ENCODE measurements at regions not wholly inside any gene's neighbourhood (a gene's known extent, or its start where the extent isn't known, plus 50 kb on each side); places are given as distances from the start of the nearest gene placed in this dataset.

DNA sequence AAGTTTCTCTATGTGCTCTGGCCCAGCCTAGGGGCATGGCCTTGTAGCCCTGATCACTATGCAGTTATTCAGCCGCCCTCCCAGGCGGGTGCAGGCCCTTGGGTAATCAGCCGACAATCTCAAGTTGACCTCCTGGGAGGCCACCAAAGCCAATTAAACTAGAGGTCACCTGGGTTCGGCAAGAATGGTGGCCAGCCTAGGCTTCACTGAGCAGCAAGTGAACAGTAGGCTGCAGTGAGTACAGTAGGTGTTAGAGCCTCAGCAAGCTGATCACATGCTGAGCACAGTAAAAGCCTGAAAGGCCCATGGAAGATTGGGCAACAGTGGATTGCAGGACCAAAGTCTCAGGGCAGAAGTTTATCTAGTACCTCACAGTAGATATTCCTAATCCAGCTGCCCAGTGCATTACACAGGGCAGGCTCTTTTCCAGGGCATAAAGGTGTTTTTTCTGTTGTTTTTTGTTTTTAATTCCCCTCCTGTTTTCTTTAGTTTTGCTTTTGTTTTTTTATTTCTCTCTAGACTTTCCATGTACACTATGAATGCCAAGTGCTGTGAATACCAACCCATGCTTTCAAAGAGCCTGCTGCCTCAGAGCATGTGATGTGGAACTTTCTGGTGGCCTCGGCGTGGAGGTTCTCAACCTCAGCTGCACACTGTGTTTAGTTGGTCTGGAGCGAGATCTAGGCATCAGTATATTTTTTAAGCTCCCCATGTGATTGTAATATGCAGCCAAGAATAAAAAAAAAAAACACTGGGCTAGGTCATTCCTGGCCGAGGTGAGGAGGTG, 55.9 kb upstream of the ATL2 start (continued):
- TF ChIP-seq U2AF2 (IDR thresholded peaks at IDR 0.05; ENCODE audit: low read depth, low read length) (no peak), HINFP (CRISPR knock-in tag; IDR thresholded peaks at IDR 0.05; ENCODE audit: low read depth) (peak; percentile 87; the same call in 1 of the 2 replicates), PHF21A (CRISPR knock-in tag; IDR thresholded peaks at IDR 0.05) (peak; percentile 89), NFKB2 (CRISPR knock-in tag; IDR thresholded peaks at IDR 0.05; ENCODE audit: borderline replicate concordance) (peak; percentile 46; the same call in 1 of the 2 replicates), MIER3 (CRISPR knock-in tag; IDR thresholded peaks at IDR 0.05; ENCODE audit: borderline replicate concordance) (peak; percentile 97; the same call in 1 of the 2 replicates), TRIM24 (CRISPR knock-in tag; IDR thresholded peaks at IDR 0.05) (peak; percentile 100), HMG20A (CRISPR knock-in tag; IDR thresholded peaks at IDR 0.05; ENCODE audit: borderline replicate concordance) (peak; percentile 96), KLF11 (CRISPR knock-in tag; IDR thresholded peaks at IDR 0.05) (0 out of 2 replicates have a peak, but pooled peaks have one; percentile 58), TARDBP (CRISPR knock-in tag; IDR thresholded peaks at IDR 0.05) (peak; percentile 95), SIX1 (CRISPR knock-in tag; IDR thresholded peaks at IDR 0.05; ENCODE audit: borderline replicate concordance) (peak; percentile 67; the same call in 1 of the 2 replicates), PBX2 (CRISPR knock-in tag; IDR thresholded peaks at IDR 0.05) (no peak), ZFYVE20 (CRISPR knock-in tag; IDR thresholded peaks at IDR 0.05; ENCODE audit: borderline replicate concordance, low read depth) (no peak), BRD4 (CRISPR knock-in tag; IDR thresholded peaks at IDR 0.05) (no peak; the same call in 1 of the 2 replicates), ZNF549 (CRISPR knock-in tag; IDR thresholded peaks at IDR 0.05) (peak; percentile 99), FOXK2 (IDR thresholded peaks at IDR 0.05) (no peak), ATAD3A (CRISPR knock-in tag; IDR thresholded peaks at IDR 0.05) (no peak), FIP1L1 (IDR thresholded peaks at IDR 0.05; ENCODE audit: borderline replicate concordance, insufficient read depth, low read depth, low read length) (no peak), NAIF1 (CRISPR knock-in tag; IDR thresholded peaks at IDR 0.05; ENCODE audit: borderline replicate concordance) (no peak), ZBTB8A (CRISPR knock-in tag; IDR thresholded peaks at IDR 0.05; ENCODE audit: borderline replicate concordance, low read depth) (0 out of 2 replicates have a peak, but pooled peaks have one; percentile 79), ZNF724P (CRISPR knock-in tag; IDR thresholded peaks at IDR 0.05; ENCODE audit: borderline replicate concordance) (no peak)
- TF ChIP-seq, protein P1, sequence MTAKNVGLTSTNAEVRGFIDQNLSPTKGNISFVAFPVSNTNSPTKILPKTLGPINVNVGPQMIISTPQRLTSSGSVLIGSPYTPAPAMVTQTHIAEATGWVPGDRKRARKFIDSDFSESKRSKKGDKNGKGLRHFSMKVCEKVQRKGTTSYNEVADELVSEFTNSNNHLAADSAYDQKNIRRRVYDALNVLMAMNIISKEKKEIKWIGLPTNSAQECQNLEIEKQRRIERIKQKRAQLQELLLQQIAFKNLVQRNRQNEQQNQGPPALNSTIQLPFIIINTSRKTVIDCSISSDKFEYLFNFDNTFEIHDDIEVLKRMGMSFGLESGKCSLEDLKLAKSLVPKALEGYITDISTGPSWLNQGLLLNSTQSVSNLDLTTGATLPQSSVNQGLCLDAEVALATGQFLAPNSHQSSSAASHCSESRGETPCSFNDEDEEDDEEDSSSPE (CRISPR knock-in tag; IDR thresholded peaks at IDR 0.05): peak; percentile 84
- TF ChIP-seq, protein P2, sequence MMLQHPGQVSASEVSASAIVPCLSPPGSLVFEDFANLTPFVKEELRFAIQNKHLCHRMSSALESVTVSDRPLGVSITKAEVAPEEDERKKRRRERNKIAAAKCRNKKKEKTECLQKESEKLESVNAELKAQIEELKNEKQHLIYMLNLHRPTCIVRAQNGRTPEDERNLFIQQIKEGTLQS (CRISPR knock-in tag; IDR thresholded peaks at IDR 0.05): no peak
- TF ChIP-seq, protein P3, sequence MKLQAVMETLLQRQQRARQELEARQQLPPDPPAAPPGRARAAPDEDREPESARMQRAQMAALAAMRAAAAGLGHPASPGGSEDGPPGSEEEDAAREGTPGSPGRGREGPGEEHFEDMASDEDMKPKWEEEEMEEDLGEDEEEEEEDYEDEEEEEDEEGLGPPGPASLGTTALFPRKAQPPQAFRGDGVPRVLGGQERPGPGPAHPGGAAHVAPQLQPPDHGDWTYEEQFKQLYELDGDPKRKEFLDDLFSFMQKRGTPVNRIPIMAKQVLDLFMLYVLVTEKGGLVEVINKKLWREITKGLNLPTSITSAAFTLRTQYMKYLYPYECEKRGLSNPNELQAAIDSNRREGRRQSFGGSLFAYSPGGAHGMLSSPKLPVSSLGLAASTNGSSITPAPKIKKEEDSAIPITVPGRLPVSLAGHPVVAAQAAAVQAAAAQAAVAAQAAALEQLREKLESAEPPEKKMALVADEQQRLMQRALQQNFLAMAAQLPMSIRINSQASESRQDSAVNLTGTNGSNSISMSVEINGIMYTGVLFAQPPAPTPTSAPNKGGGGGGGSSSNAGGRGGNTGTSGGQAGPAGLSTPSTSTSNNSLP (IDR thresholded peaks at IDR 0.05; ENCODE audit: low read depth, low read length): peak; percentile 67; the same call in 1 of the 2 replicates
